Kasumi-1 (cell line): ENCODE measurements at regions not wholly inside any gene's neighbourhood (a gene's known extent, or its start where the extent isn't known, plus 50 kb on each side); places are given as distances from the start of the nearest gene placed in this dataset.

Experiments
- DNase-seq, 2 experiments: peaks; one replicate each; lab custom pipeline; 2025; lab: John Stamatoyannopoulos, UW

- DNase-seq, result no peak
Observed at GRCh38 chr12:41768456-41768855, 376.2 kb downstream of the GXYLT1 start.

GRCh38 chr12:41762691-41763090 is 382.0 kb downstream of the GXYLT1 start:
- no peak for DNase-seq

GRCh38 chr12:41745593-41745992 is 399.1 kb downstream of the GXYLT1 start:
- DNase-seq, result no peak

GRCh38 chr12:41743835-41744234 is 400.8 kb downstream of the GXYLT1 start:
- no peak for DNase-seq

GRCh38 chr12:41739066-41739465 is 405.6 kb downstream of the GXYLT1 start:
- DNase-seq, result no peak

- no peak for DNase-seq
Observed at GRCh38 chr12:41737423-41737822, 407.3 kb downstream of the GXYLT1 start.

GRCh38 chr12:41736436-41736835 is 408.2 kb downstream of the GXYLT1 start:
- DNase-seq, result no peak

- no peak for DNase-seq
Observed at GRCh38 chr12:41731691-41732090, 413.0 kb downstream of the GXYLT1 start.

- DNase-seq, result no peak
Observed at GRCh38 chr12:41731061-41731460, 413.6 kb downstream of the GXYLT1 start.

GRCh38 chr12:41724216-41724615 is 420.5 kb downstream of the GXYLT1 start:
- no peak for DNase-seq

GRCh38 chr12:41719214-41719613 is 425.5 kb downstream of the GXYLT1 start:
- DNase-seq, result no peak

GRCh38 chr12:41715256-41715655 is 429.4 kb downstream of the GXYLT1 start:
- DNase-seq, result no peak

- DNase-seq, result no peak
Observed at GRCh38 chr12:41709463-41710285, 435.0 kb downstream of the GXYLT1 start.

GRCh38 chr12:41709012-41709411 is 435.7 kb downstream of the GXYLT1 start:
- DNase-seq, result no peak

GRCh38 chr12:41706376-41706775 is 438.3 kb downstream of the GXYLT1 start:
- no peak for DNase-seq

GRCh38 chr12:41701943-41702601 is 442.6 kb downstream of the GXYLT1 start:
- DNase-seq, result no peak

GRCh38 chr12:41700940-41701339 is 443.7 kb downstream of the GXYLT1 start:
- no peak for DNase-seq

GRCh38 chr12:41699658-41700057 is 445.0 kb downstream of the GXYLT1 start:
- no peak for DNase-seq

- peak; percentile 69 to 79 for DNase-seq
Observed at GRCh38 chr12:41697161-41697560, 447.5 kb downstream of the GXYLT1 start.

- DNase-seq, result peak; percentile 19 to 44
Observed at GRCh38 chr12:41684997-41685396, 459.7 kb downstream of the GXYLT1 start.

GRCh38 chr12:41683513-41684240 is 461.0 kb downstream of the GXYLT1 start:
- DNase-seq, result no peak

- DNase-seq, result no peak
Observed at GRCh38 chr12:41683023-41683422, 461.7 kb downstream of the GXYLT1 start.

- no peak for DNase-seq
Observed at GRCh38 chr12:41681898-41682297, 462.8 kb downstream of the GXYLT1 start.
